ENCODE measurements at regions not wholly inside any gene's neighbourhood (a gene's known extent, or its start where the extent isn't known, plus 50 kb on each side); places are given as distances from the start of the nearest gene placed in this dataset.
"Not testable (repeated sequence)": the region's sequence is repeated elsewhere in the genome, so short reads cannot be mapped to it uniquely, and the experiment has no call there.

- DNase-seq = no peak
Measured at GRCh38 chr4:108453366-108453765, 167.0 kb upstream of the RPL34 start.

DNA sequence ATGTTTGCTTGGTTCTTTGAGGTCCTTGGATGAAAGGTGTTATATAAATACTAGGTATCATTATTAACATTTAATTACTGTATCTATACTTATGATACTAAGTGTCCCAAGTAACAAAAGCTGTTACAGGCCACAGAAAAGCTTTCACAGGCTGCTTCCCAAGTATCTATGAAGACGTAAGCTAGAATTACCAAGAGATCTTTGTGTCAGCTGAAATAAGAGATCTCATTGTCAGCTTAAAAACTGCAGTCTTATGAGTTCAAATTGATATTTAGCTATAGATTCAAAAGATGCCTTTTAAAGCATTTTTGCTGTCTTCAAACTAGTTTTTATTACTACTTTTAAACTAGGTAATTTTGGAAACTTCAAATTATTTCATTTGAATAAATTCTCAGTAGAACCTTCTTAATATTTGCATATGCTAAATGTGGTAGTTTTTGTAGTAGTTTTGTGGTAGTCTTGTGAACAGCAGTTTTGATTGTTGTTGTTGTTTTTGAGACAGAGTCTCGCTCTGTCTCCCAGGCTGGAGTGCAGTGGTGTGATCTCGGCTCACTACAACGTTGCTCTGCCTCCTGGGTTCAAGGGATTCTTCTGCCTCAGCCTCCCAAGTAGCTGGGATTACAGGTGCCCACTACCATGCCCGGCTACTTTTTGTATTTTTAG is 170.0 kb upstream of the RPL34 start:
- DNase-seq = no peak

DNA sequence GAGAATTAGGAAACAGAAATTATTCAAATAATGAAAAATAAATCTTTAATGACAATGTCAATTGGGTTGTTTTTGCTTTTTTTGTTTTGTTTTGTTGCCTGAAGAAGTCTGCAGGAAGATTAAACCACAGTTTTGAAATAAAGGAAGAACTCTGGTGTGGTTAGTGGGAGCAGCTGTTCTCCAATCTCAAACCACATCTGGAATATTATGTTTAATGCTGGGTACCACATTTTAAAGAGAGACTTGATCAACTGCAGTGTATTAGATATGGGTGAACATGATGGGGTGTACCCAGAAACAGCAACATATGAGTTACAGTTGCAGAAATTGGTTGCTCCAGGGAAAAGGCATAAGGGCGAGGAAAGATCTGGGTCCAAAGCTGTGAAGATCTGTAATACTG is 171.2 kb upstream of the RPL34 start:
- DNase-seq = no peak

- DNase-seq = no peak
Measured at GRCh38 chr4:108446556-108446955, 173.8 kb upstream of the RPL34 start.

DNA sequence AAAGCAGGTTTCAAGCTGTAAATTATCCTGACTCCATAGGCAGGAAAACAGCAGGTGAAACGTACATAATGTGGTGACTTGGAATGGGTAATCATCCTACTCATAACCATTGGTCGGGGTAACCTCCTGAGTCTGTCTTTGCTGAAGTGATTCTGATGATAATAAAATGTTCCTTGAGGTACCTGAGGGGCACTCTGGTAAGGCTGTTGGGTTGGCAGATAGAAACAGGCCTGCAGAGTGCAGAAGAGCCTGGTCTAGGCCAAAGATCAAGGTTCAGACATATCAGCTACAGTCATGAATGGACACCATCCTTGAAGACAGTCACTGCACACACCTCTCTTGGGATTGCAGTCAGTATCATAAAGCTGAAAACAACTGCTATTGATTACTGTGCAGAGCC is 174.7 kb upstream of the RPL34 start:
- no peak for DNase-seq

GRCh38 chr4:108443585-108443984 is 176.8 kb upstream of the RPL34 start:
- no peak for DNase-seq

DNA sequence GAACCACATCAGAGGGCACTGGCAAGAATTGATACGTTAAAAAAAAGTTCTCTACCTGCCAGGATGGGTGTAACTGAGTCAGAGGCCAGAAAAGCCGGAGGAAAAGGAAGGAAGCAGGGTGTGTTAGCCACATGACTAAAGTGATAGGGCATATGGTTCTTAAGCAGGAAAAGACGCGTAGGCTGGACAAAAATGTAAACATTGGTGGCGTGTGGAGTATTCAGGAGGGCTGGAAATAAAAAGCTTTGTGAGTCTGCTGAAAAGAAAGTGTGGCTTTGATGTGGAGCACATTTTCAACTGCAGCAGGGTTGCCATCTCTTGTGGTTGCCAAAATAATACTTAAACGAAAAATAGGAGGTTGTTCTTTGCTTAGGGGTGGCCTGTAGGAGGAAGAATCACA is 186.5 kb upstream of the RPL34 start:
- peak; percentile 69 for DNase-seq

- not testable (repeated sequence) for DNase-seq
Measured at GRCh38 chr4:108433394-108433793, 187.0 kb upstream of the RPL34 start.

DNA sequence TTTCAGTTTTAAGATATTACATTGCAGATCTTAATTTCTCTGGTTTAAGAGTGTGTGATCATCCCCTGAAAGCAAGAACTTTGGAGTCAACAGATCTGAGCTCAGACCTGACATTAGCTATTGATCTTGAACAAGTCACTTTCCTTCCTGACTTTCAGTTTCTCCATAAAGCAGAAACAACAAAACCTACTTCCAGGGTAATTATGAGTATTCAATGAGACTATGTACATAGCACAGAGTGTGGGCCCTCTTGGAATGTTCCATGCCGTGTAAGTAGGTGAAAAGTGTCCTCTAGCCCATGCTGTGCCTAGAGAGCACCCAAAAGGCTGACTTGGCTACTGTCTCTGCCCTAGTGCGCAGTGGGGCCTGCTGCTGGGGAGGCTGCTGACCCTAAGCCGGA is 188.0 kb upstream of the RPL34 start:
- DNase-seq = no peak

- no peak for DNase-seq
Measured at GRCh38 chr4:108431986-108432385, 188.4 kb upstream of the RPL34 start.

- no peak for DNase-seq
Measured at GRCh38 chr4:108430921-108431320, 189.5 kb upstream of the RPL34 start.

DNA sequence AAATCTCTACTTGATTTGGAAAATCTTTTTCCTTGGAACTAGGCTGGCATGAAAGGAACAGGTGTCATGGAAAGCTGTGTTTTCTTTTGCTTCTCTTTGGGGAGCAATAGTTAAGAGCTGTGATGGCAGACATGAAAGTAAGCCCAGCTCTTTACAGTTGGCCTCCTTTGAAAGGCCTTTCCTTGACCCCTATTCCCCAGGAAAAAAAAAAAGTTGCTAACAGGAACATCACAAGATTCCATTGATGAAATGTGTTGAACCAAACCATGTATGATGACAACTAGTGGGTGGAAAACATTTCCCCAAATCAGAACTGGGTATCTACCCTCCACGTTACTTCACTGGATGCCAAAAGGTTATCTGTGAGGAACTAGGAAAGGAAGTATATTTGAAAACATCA is 190.7 kb upstream of the RPL34 start:
- no peak for DNase-seq

GRCh38 chr4:108428923-108429322 is 191.5 kb upstream of the RPL34 start:
- DNase-seq = no peak

GRCh38 chr4:108427946-108428485 is 192.4 kb upstream of the RPL34 start:
- no peak for DNase-seq

DNA sequence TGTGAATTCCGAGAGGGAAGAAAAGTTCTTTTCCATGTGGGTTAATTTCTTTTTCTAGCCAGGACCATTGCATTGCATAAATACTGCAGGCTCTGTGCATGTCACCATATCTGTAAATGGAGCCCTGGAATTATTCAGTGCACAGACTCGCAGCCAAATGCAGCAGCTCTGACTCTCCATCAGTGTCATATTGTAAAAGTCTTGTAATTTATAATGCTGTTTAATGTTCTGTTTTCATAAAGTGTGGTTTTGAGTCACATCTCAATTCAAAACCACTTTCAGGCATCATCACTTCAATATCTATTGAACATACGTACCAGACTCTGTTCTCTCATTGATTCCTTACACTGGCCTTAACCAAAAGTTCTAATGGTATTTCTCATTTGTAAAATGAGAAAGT is 193.9 kb upstream of the RPL34 start:
- DNase-seq = no peak

DNA sequence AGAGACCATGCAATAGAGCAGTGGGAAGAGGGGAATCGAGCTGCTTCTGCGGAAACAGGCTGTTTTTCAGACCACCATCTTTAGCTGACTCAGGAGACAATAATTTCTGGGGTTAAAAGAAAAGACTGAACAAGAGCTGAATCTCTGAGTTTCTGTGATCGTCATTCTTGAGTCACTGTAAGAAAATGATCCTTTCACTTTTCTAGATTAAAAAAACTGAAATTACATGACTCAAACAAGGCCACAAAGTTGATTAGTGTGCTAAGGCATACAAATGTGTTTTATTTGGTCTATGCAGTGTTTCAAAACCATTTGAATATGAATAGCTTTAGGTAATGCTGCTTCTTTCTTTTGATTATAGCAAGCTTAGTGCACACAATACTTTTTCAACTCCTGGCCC is 194.4 kb upstream of the RPL34 start:
- DNase-seq = no peak

DNA sequence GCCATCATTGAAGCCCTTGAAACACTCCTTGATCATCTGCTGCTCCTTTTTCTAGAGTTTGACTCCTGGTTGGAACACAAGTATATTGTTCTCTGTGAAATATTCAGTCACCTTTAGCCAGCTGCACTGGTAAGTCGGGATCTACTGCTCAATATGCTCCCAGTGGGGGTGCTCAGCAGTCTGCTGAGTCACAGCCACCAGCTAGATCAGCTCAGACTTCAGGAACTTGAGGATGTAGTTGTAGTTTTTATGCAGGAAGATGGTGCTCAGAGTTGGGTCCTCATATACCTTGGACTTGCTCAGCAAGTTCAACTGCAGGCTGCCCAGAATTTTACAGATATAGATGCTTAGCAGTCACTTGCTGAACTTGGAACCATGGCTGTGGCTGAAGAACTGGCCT is 202.5 kb upstream of the RPL34 start:
- no peak for DNase-seq

DNA sequence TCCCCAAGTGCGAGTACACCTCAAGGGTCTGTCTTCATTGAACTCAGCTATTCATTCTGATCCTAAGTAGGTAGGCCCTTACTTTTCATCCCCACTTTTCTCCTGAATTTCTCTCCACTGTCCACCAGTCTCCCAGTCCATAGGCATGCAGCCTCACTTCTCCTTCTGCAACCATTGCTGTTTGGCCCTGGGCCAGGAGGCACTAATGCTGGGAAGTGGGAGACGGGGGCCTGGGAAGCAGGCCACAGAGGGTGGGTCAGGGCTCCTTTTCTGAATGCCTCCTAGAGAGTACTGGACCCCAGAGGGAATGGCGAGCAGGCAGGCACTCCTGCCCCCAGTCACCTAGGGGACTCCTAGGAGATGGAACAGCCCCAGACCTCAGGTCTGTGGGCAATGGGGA is 203.5 kb upstream of the RPL34 start:
- DNase-seq = no peak

DNA sequence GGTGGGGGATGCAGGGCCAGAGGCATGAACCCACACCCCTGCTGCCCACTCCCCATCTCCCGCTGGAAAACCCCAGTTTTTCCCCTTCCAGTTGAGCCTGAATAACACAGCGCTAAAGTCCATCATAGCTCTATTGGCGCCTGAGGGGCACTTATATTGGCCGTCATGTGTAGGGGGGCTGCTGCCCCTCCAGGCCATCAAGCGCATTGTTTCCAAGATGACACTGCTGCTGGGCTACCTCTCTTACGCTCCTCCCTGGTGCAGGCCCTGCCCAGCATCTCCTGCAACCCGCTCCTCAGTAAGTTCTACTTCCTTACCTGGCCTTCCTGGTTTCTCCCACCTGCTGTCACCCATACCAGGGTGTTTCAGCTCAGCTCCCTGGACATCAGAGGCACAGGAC is 205.0 kb upstream of the RPL34 start:
- no peak for DNase-seq

GRCh38 chr4:108411836-108412235 is 208.5 kb upstream of the RPL34 start:
- no peak for DNase-seq

GRCh38 chr4:108409691-108410090 is 210.7 kb upstream of the RPL34 start:
- not testable (repeated sequence) for DNase-seq

DNA sequence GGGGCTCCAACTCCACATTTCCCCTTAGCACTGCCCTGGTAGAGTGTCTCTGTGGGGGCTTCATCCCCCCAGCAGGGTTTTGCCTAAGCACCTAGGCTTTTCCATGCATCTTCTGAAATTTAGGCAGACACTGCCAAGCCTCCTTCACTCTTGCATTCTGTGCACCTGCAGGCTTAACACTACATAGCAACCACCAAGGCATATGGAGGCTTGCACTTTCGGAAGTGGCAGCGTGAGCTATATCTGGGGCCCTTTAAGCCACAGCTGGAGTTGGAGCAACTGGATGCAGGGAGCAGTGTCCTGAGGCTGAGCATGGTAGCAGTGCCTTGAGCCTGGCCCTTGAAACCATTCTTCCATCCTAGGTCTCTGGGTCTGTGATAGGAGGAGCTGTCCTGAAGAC is 214.8 kb upstream of the RPL34 start:
- no peak for DNase-seq

- no peak for DNase-seq
Measured at GRCh38 chr4:108400309-108400708, 220.1 kb upstream of the RPL34 start.

- no peak for DNase-seq
Measured at GRCh38 chr4:108399610-108400265, 220.6 kb upstream of the RPL34 start.

DNA sequence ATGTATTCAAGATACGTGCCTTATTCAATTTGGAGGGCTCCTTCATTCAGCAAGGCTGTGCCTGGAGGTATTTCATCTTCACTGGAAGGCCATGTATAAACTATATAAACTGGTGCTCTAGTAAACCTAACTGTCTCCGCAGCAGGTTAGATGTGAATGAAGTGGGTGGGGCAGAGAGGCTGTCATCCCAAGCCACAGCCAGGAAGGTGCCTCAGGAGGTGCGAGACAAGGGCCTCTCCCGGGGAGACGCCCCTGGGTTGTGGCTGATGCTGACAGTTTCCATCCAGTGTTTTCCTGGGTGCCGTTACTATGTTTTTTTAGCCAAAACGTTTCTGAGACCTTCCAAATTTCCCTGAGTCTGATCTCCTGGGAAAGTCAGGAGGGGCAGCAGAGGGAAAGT is 221.5 kb upstream of the RPL34 start:
- no peak for DNase-seq
